Neuronal stem cell (in vitro differentiated cells): ENCODE measurements at regions not wholly inside any gene's neighbourhood (a gene's known extent, or its start where the extent isn't known, plus 50 kb on each side); places are given as distances from the start of the nearest gene placed in this dataset.

Experiments used
- DNase-seq: peaks from one replicate; pipeline ENCODE4 v3.0.0-alpha.2; 2013; ENCODE audit warnings: low spot score
- H2AFZ ChIP-seq: one replicate; pipeline ENCODE4 v1.6.1; 2013; ENCODE audit warnings: mild to moderate bottlenecking, low read length, inconsistent platforms
- H2AK5ac ChIP-seq: 2 replicates; pipeline ENCODE4 v1.6.1; 2013; ENCODE audit warnings: low read depth, mild to moderate bottlenecking, inconsistent platforms, low read length, moderate library complexity, mixed read lengths
- H2BK120ac ChIP-seq: 2 replicates; pipeline ENCODE4 v1.6.1; 2013; ENCODE audit warnings: low read depth, mild to moderate bottlenecking, inconsistent platforms, low read length, moderate library complexity, mixed read lengths
- H2BK12ac ChIP-seq: one replicate; pipeline ENCODE4 v1.6.1; 2013; ENCODE audit warnings: low read length, inconsistent platforms
- H2BK15ac ChIP-seq: 2 replicates; pipeline ENCODE4 v1.6.1; 2013; ENCODE audit warnings: mild to moderate bottlenecking, low read length, inconsistent platforms, mixed read lengths
- H2BK5ac ChIP-seq: one replicate; pipeline ENCODE4 v1.6.1; 2013; ENCODE audit warnings: inconsistent platforms, mild to moderate bottlenecking, low read length, moderate library complexity
- H3K14ac ChIP-seq: one replicate; pipeline ENCODE4 v1.6.1; 2013; ENCODE audit warnings: low read length, inconsistent platforms
- H3K18ac ChIP-seq: 2 replicates; pipeline ENCODE4 v1.6.1; 2013; ENCODE audit warnings: low read length, inconsistent platforms
- H3K23ac ChIP-seq: 2 replicates; pipeline ENCODE4 v1.6.1; 2013; ENCODE audit warnings: low read depth, mild to moderate bottlenecking, mixed read lengths, low read length, inconsistent platforms; ENCODE audit not compliant: poor library complexity
- H3K27ac ChIP-seq: replicated peaks from 3 replicates; pipeline ENCODE4 v1.5.1; 2013; ENCODE audit warnings: low read length, inconsistent platforms
- H3K27me3 ChIP-seq, 3 experiments: 2 replicates each; pipeline ENCODE4 v1.6.1; 2013; ENCODE audit warnings: low read length in 3 of 3, mild to moderate bottlenecking in 2 of 3, inconsistent platforms in 1 of 3, low read depth in 1 of 3, mixed read lengths in 1 of 3, moderate library complexity in 1 of 3; ENCODE audit not compliant: control insufficient read depth in 3 of 3, insufficient read depth in 3 of 3
- H3K36me3 ChIP-seq, 2 donors: replicated peaks in 1 of 2; 2 replicates each; pipeline ENCODE4 v1.6.1; 2013; ENCODE audit warnings: low read length in 2 of 2; ENCODE audit not compliant: control insufficient read depth in 2 of 2, insufficient read depth in 2 of 2
- H3K4ac ChIP-seq: 2 replicates; pipeline ENCODE4 v1.6.1; 2013; ENCODE audit warnings: inconsistent platforms, mild to moderate bottlenecking, low read length, moderate library complexity
- H3K4me1 ChIP-seq, 2 donors: 1 replicate in 1 of 2; 2 replicates in 1 of 2; pipeline ENCODE4 v1.6.1; 2013; ENCODE audit warnings: low read length in 2 of 2, low read depth in 1 of 2; ENCODE audit not compliant: control insufficient read depth in 2 of 2, insufficient read depth in 1 of 2
- H3K4me2 ChIP-seq: one replicate; pipeline ENCODE4 v1.6.1; 2013; ENCODE audit warnings: mild to moderate bottlenecking, low read length, inconsistent platforms; ENCODE audit not compliant: insufficient read depth, poor library complexity, severe bottlenecking
- H3K4me3 ChIP-seq, 2 donors: 2 replicates each; pipeline ENCODE4 v1.5.1; 2013; ENCODE audit warnings: low read length in 2 of 2, mild to moderate bottlenecking in 2 of 2, inconsistent platforms in 1 of 2, moderate library complexity in 1 of 2
- H3K79me1 ChIP-seq: one replicate; pipeline ENCODE4 v1.6.1; 2013; ENCODE audit warnings: low read depth, mild to moderate bottlenecking, inconsistent platforms, low read length, moderate library complexity
- H3K9ac ChIP-seq: one replicate; pipeline ENCODE4 v1.6.1; 2013; ENCODE audit warnings: mild to moderate bottlenecking, low read depth, low read length, inconsistent platforms; ENCODE audit not compliant: poor library complexity
- H3K9me3 ChIP-seq, 2 donors: replicated peaks in 1 of 2; 2 replicates each; pipeline versions ENCODE3 to v1.6.1; 2013; ENCODE audit warnings: low read length in 2 of 2, mild to moderate bottlenecking in 2 of 2, inconsistent platforms in 1 of 2, low read depth in 1 of 2, mixed read lengths in 1 of 2, moderate library complexity in 1 of 2; ENCODE audit not compliant: control insufficient read depth in 2 of 2, insufficient read depth in 1 of 2
- H4K8ac ChIP-seq: one replicate; pipeline ENCODE4 v1.6.1; 2013; ENCODE audit warnings: low read depth, mild to moderate bottlenecking, inconsistent platforms, low read length, moderate library complexity
- H4K91ac ChIP-seq: one replicate; pipeline ENCODE4 v1.6.1; 2013; ENCODE audit warnings: low read length, low read depth, mild to moderate bottlenecking, inconsistent platforms; ENCODE audit not compliant: poor library complexity
- WGBS, 2 donors: extraction: QIAGEN DNeasy Blood & Tissue Kit; methylation state at CpG; one replicate each; pipeline ENCODE4 v1.1.7; 2013; ENCODE audit warnings: missing lambda C conversion rate in 2 of 2, mixed read lengths in 1 of 2; ENCODE audit not compliant: insufficient read length in 2 of 2, insufficient replicate concordance in 1 of 2; ENCODE audit errors: extremely low coverage in 2 of 2; 5-methylcytosine and 5-hydroxymethylcytosine counted together

- no peak overlapping the region for H3K4me3 ChIP-seq
- H3K23ac ChIP-seq: no peak overlapping the region
- H3K79me1 ChIP-seq: no peaks in the 10 kb centered on the region
- no peaks in the 10 kb centered on the region for H3K27me3 ChIP-seq
- no peak overlapping the region for H3K4me2 ChIP-seq
- H3K36me3 ChIP-seq: no peaks in the 10 kb centered on the region
- H2BK15ac ChIP-seq: no peak overlapping the region
- no CpG with 5 or more reads among the region's 1 CpG for WGBS, 2 donors
- H3K27ac ChIP-seq: no peak overlapping the region
- no peak overlapping the region for H3K9ac ChIP-seq
- no peak overlapping the region for H3K18ac ChIP-seq
- no peak overlapping the region for H2AFZ ChIP-seq
- no peak overlapping the region for H2BK5ac ChIP-seq
- no peak overlapping the region for H2AK5ac ChIP-seq
- H4K91ac ChIP-seq: no peak overlapping the region
- no peak overlapping the region for H4K8ac ChIP-seq
- H2BK120ac ChIP-seq: no peak overlapping the region
- H3K4me1 ChIP-seq: no peaks in the 10 kb centered on the region
- H2BK12ac ChIP-seq: no peak overlapping the region
- no peak overlapping the region for H3K14ac ChIP-seq
- no peak overlapping the region for H3K4ac ChIP-seq
- DNase-seq: no peak
- peaks cover 0 to 7% of the 10 kb centered on the region in 2 donors for H3K9me3 ChIP-seq
These were observed 144.1 kb upstream of the TRPC4 start for GRCh38 chr13:38013676-38014075.

DNA sequence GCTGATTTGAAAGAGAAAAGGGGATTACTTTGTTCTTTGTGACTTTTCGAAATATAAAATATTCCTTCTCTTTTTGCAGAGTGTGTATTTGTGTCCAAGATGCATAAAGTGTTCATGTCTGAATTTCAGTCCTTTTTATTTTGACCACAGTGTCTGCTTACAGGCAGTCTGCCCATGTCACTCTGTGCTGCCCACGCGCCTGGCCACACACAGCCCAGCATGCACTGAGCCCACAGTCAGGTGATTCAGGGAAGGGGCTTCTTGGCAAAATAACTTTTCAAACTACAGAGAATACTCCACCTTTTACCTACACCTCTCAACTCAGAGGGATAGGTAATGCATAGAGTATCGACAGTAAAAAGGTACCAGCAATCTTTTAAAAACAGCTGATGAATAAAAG lies 142.5 kb upstream of the TRPC4 start:
- peaks cover 0 to 3% of the 10 kb centered on the region in 2 donors for H3K9me3 ChIP-seq
- no peak overlapping the region for H3K4me3 ChIP-seq
- H3K27me3 ChIP-seq: no peaks in the 10 kb centered on the region
- H3K4me1 ChIP-seq: no peaks in the 10 kb centered on the region
- no peak overlapping the region for H2AK5ac ChIP-seq
- H3K4ac ChIP-seq: no peak overlapping the region
- no peak overlapping the region for H2BK5ac ChIP-seq
- H3K4me2 ChIP-seq: no peak overlapping the region
- H3K9ac ChIP-seq: no peak overlapping the region
- no peak overlapping the region for H2BK120ac ChIP-seq
- no peak overlapping the region for H4K8ac ChIP-seq
- H2BK12ac ChIP-seq: no peak overlapping the region
- H3K18ac ChIP-seq: no peak overlapping the region
- no peak overlapping the region for H2BK15ac ChIP-seq
- no peak for DNase-seq
- H3K14ac ChIP-seq: no peak overlapping the region
- peak overlapping the region; percentile 21 for H2AFZ ChIP-seq
- H3K36me3 ChIP-seq: no peaks in the 10 kb centered on the region
- no peak overlapping the region for H4K91ac ChIP-seq
- no peak overlapping the region for H3K23ac ChIP-seq
- no peaks in the 10 kb centered on the region for H3K79me1 ChIP-seq
- WGBS, 2 donors: no CpG with 5 or more reads among the region's 4 CpGs
- no peak overlapping the region for H3K27ac ChIP-seq

DNA sequence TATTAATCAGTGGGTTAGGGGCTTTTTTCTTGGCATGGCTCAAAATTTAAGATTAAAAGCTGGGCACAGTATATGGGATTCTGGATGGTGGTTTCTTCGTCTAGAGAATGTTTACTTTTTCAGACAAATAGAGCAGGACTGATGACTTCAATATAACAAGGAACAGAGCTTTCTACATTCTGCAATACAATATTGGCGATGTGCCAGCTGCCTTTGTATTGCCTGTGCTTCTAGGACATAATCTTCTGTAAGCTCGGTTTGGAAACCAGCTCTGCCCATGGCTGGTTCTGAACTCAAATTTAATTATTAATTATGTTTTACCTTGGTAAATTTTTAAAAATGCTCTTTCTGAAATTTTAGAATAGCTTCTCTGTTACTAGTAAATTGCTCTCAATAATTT lies 139.1 kb upstream of the TRPC4 start:
- H3K9me3 ChIP-seq: no peaks in the 10 kb centered on the region
- H2BK12ac ChIP-seq: no peak overlapping the region
- no peak overlapping the region for H4K91ac ChIP-seq
- no peak overlapping the region for H3K4ac ChIP-seq
- no peak for DNase-seq
- no peak overlapping the region for H3K18ac ChIP-seq
- no peak overlapping the region for H2BK120ac ChIP-seq
- H2BK15ac ChIP-seq: no peak overlapping the region
- H3K9ac ChIP-seq: no peak overlapping the region
- no CpG with 5 or more reads among the region's 3 CpGs for WGBS, 2 donors
- no peak overlapping the region for H3K14ac ChIP-seq
- no peak overlapping the region for H2AFZ ChIP-seq
- no peaks in the 10 kb centered on the region for H3K36me3 ChIP-seq
- no peak overlapping the region for H3K4me2 ChIP-seq
- no peak overlapping the region for H3K23ac ChIP-seq
- no peak overlapping the region for H4K8ac ChIP-seq
- H2AK5ac ChIP-seq: no peak overlapping the region
- H2BK5ac ChIP-seq: no peak overlapping the region
- no peaks in the 10 kb centered on the region for H3K27me3 ChIP-seq
- no peak overlapping the region for H3K27ac ChIP-seq
- H3K79me1 ChIP-seq: no peaks in the 10 kb centered on the region
- no peak overlapping the region for H3K4me3 ChIP-seq
- H3K4me1 ChIP-seq: no peaks in the 10 kb centered on the region

DNA sequence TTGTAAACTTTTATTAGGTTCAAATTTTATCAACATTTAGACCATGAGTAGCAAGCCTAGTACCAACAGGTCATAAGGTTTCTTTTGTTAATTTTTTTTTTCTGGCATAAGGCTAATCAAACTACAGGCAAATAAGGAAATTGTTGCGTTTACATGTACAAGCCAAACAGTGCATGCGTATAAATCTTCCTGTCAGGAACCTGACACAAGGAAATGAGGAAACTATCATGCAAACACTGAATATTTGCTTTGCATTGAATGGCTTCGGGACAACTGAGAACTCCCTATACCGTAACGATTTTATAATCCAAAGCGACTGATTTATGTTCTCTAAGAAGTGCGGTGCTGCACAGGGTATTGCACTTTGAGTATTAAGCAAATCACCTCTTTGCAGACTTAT lies 133.0 kb upstream of the TRPC4 start:
- Histone ChIP-seq H3K9me3 (no peaks in the 10 kb centered on the region), H3K27me3 (no peaks in the 10 kb centered on the region), H4K91ac (no peak overlapping the region), H2BK12ac (no peak overlapping the region), H3K4me1 (no peaks in the 10 kb centered on the region), H3K4ac (no peak overlapping the region), H3K4me3 (no peak overlapping the region), H3K79me1 (no peaks in the 10 kb centered on the region), H2AFZ (no peak overlapping the region), H3K27ac (no peak overlapping the region), H2BK5ac (no peak overlapping the region), H4K8ac (no peak overlapping the region), H3K4me2 (no peak overlapping the region), H3K14ac (no peak overlapping the region), H2BK15ac (no peak overlapping the region), H3K36me3 (no peaks in the 10 kb centered on the region), H2AK5ac (no peak overlapping the region), H3K23ac (no peak overlapping the region), H3K9ac (no peak overlapping the region), H2BK120ac (no peak overlapping the region), H3K18ac (no peak overlapping the region)
- no peak for DNase-seq
- WGBS, 2 donors: no CpG with 5 or more reads among the region's 7 CpGs
